ENCODE measurements at regions not wholly inside any gene's neighbourhood (a gene's known extent, or its start where the extent isn't known, plus 50 kb on each side); places are given as distances from the start of the nearest gene placed in this dataset.

DNA sequence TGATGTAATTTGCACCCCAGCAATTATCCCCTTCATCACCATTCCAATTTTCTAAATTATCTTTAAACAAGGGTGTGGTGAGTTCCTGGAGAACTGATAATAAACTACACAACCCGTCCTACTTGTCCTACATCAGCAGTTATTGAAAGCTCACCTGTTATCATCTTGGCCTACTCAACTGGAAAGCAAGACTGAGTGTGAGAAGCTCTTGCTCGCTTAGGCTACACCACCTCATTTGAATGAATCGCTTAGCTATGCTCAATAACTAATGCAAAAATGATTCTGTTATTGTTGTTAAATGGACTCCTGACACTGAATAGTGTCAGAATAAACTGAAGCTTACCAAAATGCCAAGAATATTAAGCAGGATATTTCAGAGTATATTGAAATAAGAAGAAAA is 115.4 kb upstream of the BTG1 start:
- no peak for TF ChIP-seq GATA3 (IDR thresholded peaks at IDR 0.05; ENCODE audit: low read depth, low read length)
- TF ChIP-seq GATA2 (IDR thresholded peaks at IDR 0.05; ENCODE audit: low read depth, low read length) = no peak
